ENCODE measurements at regions not wholly inside any gene's neighbourhood (a gene's known extent, or its start where the extent isn't known, plus 50 kb on each side); places are given as distances from the start of the nearest gene placed in this dataset.

- DNase-seq (ENCODE audit: low read depth) = no peak
Observed at GRCh38 chr10:128281861-128282260, 155.6 kb upstream of the MKI67 start.

GRCh38 chr10:128286141-128286761, 160.0 kb upstream of the MKI67 start:
- DNase-seq (ENCODE audit: low read depth) = no peak

- no peak for DNase-seq (ENCODE audit: low read depth)
Observed at GRCh38 chr10:128286762-128287500, 160.7 kb upstream of the MKI67 start.

GRCh38 chr10:128287921-128288320, 161.7 kb upstream of the MKI67 start:
- DNase-seq (ENCODE audit: low read depth) = no peak

- no peak for DNase-seq (ENCODE audit: low read depth)
Observed at GRCh38 chr10:128289621-128290020, 163.4 kb upstream of the MKI67 start.

- no peak for DNase-seq (ENCODE audit: low read depth)
Observed at GRCh38 chr10:128295003-128295402, 168.8 kb upstream of the MKI67 start.

GRCh38 chr10:128296253-128297007, 170.2 kb upstream of the MKI67 start:
- DNase-seq (ENCODE audit: low read depth) = no peak

- no peak for DNase-seq (ENCODE audit: low read depth)
Observed at GRCh38 chr10:128297709-128298378, 171.6 kb upstream of the MKI67 start.

GRCh38 chr10:128298587-128298986, 172.4 kb upstream of the MKI67 start:
- no peak for DNase-seq (ENCODE audit: low read depth)

- DNase-seq (ENCODE audit: low read depth) = no peak
Observed at GRCh38 chr10:128300290-128300824, 174.1 kb upstream of the MKI67 start.

- DNase-seq (ENCODE audit: low read depth) = no peak
Observed at GRCh38 chr10:128301051-128301450, 174.8 kb upstream of the MKI67 start.

GRCh38 chr10:128302808-128303207, 176.6 kb upstream of the MKI67 start:
- no peak for DNase-seq (ENCODE audit: low read depth)

GRCh38 chr10:128304271-128304670, 178.0 kb upstream of the MKI67 start:
- DNase-seq (ENCODE audit: low read depth) = no peak

- no peak for DNase-seq (ENCODE audit: low read depth)
Observed at GRCh38 chr10:128305601-128306345, 179.6 kb upstream of the MKI67 start.

- DNase-seq (ENCODE audit: low read depth) = no peak
Observed at GRCh38 chr10:128306535-128306934, 180.3 kb upstream of the MKI67 start.

- DNase-seq (ENCODE audit: low read depth) = no peak
Observed at GRCh38 chr10:128306966-128307365, 180.7 kb upstream of the MKI67 start.

GRCh38 chr10:128307820-128308219, 181.6 kb upstream of the MKI67 start:
- DNase-seq (ENCODE audit: low read depth) = no peak

- DNase-seq (ENCODE audit: low read depth) = no peak
Observed at GRCh38 chr10:128310971-128311658, 184.9 kb upstream of the MKI67 start.

- no peak for DNase-seq (ENCODE audit: low read depth)
Observed at GRCh38 chr10:128312250-128312649, 186.0 kb upstream of the MKI67 start.

- no peak for DNase-seq (ENCODE audit: low read depth)
Observed at GRCh38 chr10:128314686-128315085, 188.5 kb upstream of the MKI67 start.
